ENCODE measurements at regions not wholly inside any gene's neighbourhood (a gene's known extent, or its start where the extent isn't known, plus 50 kb on each side); places are given as distances from the start of the nearest gene placed in this dataset.
A peak's percentile ranks its signal among the peaks of the same experiment; 100 is the strongest.

GRCh38 chr14:30240685-30241084 is 313.0 kb upstream of the PRKD1 start:
- no peak overlapping the region for H3K4ac ChIP-seq (ENCODE audit: low read depth, low read length)
- no peaks in the 10 kb centered on the region for H3K9me3 ChIP-seq (ENCODE audit: insufficient read depth, low read depth, low read length)
- no peak overlapping the region for H3K27ac ChIP-seq (ENCODE audit: low read depth, low read length)
- WGBS (ENCODE audit: extremely low coverage, insufficient coverage, insufficient read length): no CpG with 5 or more reads among the region's 3 CpGs
- no peak overlapping the region for H4K8ac ChIP-seq (ENCODE audit: low read depth, low read length)
- no peak overlapping the region for H3K4me3 ChIP-seq (ENCODE audit: low read depth, low read length)
- H3K18ac ChIP-seq (ENCODE audit: low read length): no peak overlapping the region
- no peak overlapping the region for H3K14ac ChIP-seq (ENCODE audit: low read length)
- H2BK5ac ChIP-seq (ENCODE audit: low read depth, low read length, poor library complexity): no peak overlapping the region
- no peak overlapping the region for H3K23ac ChIP-seq (ENCODE audit: low read length)
- no peak overlapping the region for H2AFZ ChIP-seq (ENCODE audit: insufficient read depth, low read length, poor library complexity)
- H2BK120ac ChIP-seq (ENCODE audit: insufficient read depth, low read length, poor library complexity): no peak overlapping the region
- no peak overlapping the region for H2BK12ac ChIP-seq (ENCODE audit: low read length)
- H3K79me1 ChIP-seq (ENCODE audit: low read length): no peaks in the 10 kb centered on the region
- H3K4me2 ChIP-seq (ENCODE audit: low read length): no peak overlapping the region
- H3K79me2 ChIP-seq (ENCODE audit: control insufficient read depth, insufficient read depth, low read length, poor library complexity): no peaks in the 10 kb centered on the region
- H4K12ac ChIP-seq (ENCODE audit: low read depth, low read length): no peak overlapping the region
- H2AK5ac ChIP-seq (ENCODE audit: low read length): no peak overlapping the region
- no peak for DNase-seq
- peaks cover 0 to 2% of the 10 kb centered on the region in 2 experiments for H3K4me1 ChIP-seq (ENCODE audit: control insufficient read depth in 1 of 2, insufficient read depth in 2 of 2, low read length in 2 of 2)
- no peak overlapping the region for H4K91ac ChIP-seq (ENCODE audit: low read depth, low read length)
- H3K9ac ChIP-seq (ENCODE audit: low read length): no peak overlapping the region
- no peaks in the 10 kb centered on the region for H3K27me3 ChIP-seq (ENCODE audit: insufficient read depth, low read length)
- H3K36me3 ChIP-seq (ENCODE audit: control insufficient read depth in 1 of 2, insufficient read depth in 2 of 2, low read length in 2 of 2): no peaks in the 10 kb centered on the region

GRCh38 chr14:30242744-30243143 is 315.1 kb upstream of the PRKD1 start:
- no peak overlapping the region for H2AK5ac ChIP-seq (ENCODE audit: low read length)
- no peak overlapping the region for H3K18ac ChIP-seq (ENCODE audit: low read length)
- H2BK12ac ChIP-seq (ENCODE audit: low read length): no peak overlapping the region
- H3K9ac ChIP-seq (ENCODE audit: low read length): no peak overlapping the region
- no peak overlapping the region for H3K14ac ChIP-seq (ENCODE audit: low read length)
- H3K27ac ChIP-seq (ENCODE audit: low read depth, low read length): no peak overlapping the region
- WGBS (ENCODE audit: extremely low coverage, insufficient coverage, insufficient read length): no CpG with 5 or more reads among the region's 2 CpGs
- no peaks in the 10 kb centered on the region for H3K36me3 ChIP-seq (ENCODE audit: control insufficient read depth in 1 of 2, insufficient read depth in 2 of 2, low read length in 2 of 2)
- H3K79me1 ChIP-seq (ENCODE audit: low read length): no peaks in the 10 kb centered on the region
- H3K4me3 ChIP-seq (ENCODE audit: low read depth, low read length): no peak overlapping the region
- no peaks in the 10 kb centered on the region for H3K27me3 ChIP-seq (ENCODE audit: insufficient read depth, low read length)
- no peak overlapping the region for H2BK5ac ChIP-seq (ENCODE audit: low read depth, low read length, poor library complexity)
- no peak overlapping the region for H2AFZ ChIP-seq (ENCODE audit: insufficient read depth, low read length, poor library complexity)
- H4K12ac ChIP-seq (ENCODE audit: low read depth, low read length): no peak overlapping the region
- H4K91ac ChIP-seq (ENCODE audit: low read depth, low read length): no peak overlapping the region
- H4K8ac ChIP-seq (ENCODE audit: low read depth, low read length): no peak overlapping the region
- H3K9me3 ChIP-seq (ENCODE audit: insufficient read depth, low read depth, low read length): no peaks in the 10 kb centered on the region
- no peak overlapping the region for H3K23ac ChIP-seq (ENCODE audit: low read length)
- H3K4ac ChIP-seq (ENCODE audit: low read depth, low read length): no peak overlapping the region
- H3K4me1 ChIP-seq (ENCODE audit: control insufficient read depth in 1 of 2, insufficient read depth in 2 of 2, low read length in 2 of 2): peaks cover 0 to 2% of the 10 kb centered on the region in 2 experiments
- no peaks in the 10 kb centered on the region for H3K79me2 ChIP-seq (ENCODE audit: control insufficient read depth, insufficient read depth, low read length, poor library complexity)
- H3K4me2 ChIP-seq (ENCODE audit: low read length): no peak overlapping the region
- DNase-seq: peak in 1 of 2 donors; percentile 61
- H2BK120ac ChIP-seq (ENCODE audit: insufficient read depth, low read length, poor library complexity): no peak overlapping the region

GRCh38 chr14:30243207-30243606 is 315.6 kb upstream of the PRKD1 start:
- H3K36me3 ChIP-seq (ENCODE audit: control insufficient read depth in 1 of 2, insufficient read depth in 2 of 2, low read length in 2 of 2): no peaks in the 10 kb centered on the region
- no peak overlapping the region for H2BK5ac ChIP-seq (ENCODE audit: low read depth, low read length, poor library complexity)
- no peak overlapping the region for H3K27ac ChIP-seq (ENCODE audit: low read depth, low read length)
- no peak overlapping the region for H3K4ac ChIP-seq (ENCODE audit: low read depth, low read length)
- no peak overlapping the region for H4K8ac ChIP-seq (ENCODE audit: low read depth, low read length)
- no peak overlapping the region for H3K9ac ChIP-seq (ENCODE audit: low read length)
- H3K27me3 ChIP-seq (ENCODE audit: insufficient read depth, low read length): no peaks in the 10 kb centered on the region
- H4K91ac ChIP-seq (ENCODE audit: low read depth, low read length): no peak overlapping the region
- no peaks in the 10 kb centered on the region for H3K79me2 ChIP-seq (ENCODE audit: control insufficient read depth, insufficient read depth, low read length, poor library complexity)
- H2BK120ac ChIP-seq (ENCODE audit: insufficient read depth, low read length, poor library complexity): no peak overlapping the region
- H4K12ac ChIP-seq (ENCODE audit: low read depth, low read length): no peak overlapping the region
- H3K4me2 ChIP-seq (ENCODE audit: low read length): no peak overlapping the region
- H3K4me3 ChIP-seq (ENCODE audit: low read depth, low read length): no peak overlapping the region
- no CpG with 5 or more reads among the region's 1 CpG for WGBS (ENCODE audit: extremely low coverage, insufficient coverage, insufficient read length)
- no peak overlapping the region for H2BK12ac ChIP-seq (ENCODE audit: low read length)
- no peak overlapping the region for H2AFZ ChIP-seq (ENCODE audit: insufficient read depth, low read length, poor library complexity)
- no peak overlapping the region for H3K14ac ChIP-seq (ENCODE audit: low read length)
- H3K23ac ChIP-seq (ENCODE audit: low read length): no peak overlapping the region
- no peak overlapping the region for H3K18ac ChIP-seq (ENCODE audit: low read length)
- H2AK5ac ChIP-seq (ENCODE audit: low read length): no peak overlapping the region
- DNase-seq: peak in 1 of 2 donors; percentile 72
- no peaks in the 10 kb centered on the region for H3K9me3 ChIP-seq (ENCODE audit: insufficient read depth, low read depth, low read length)
- H3K79me1 ChIP-seq (ENCODE audit: low read length): no peaks in the 10 kb centered on the region
- peaks cover 0 to 2% of the 10 kb centered on the region in 2 experiments for H3K4me1 ChIP-seq (ENCODE audit: control insufficient read depth in 1 of 2, insufficient read depth in 2 of 2, low read length in 2 of 2)

GRCh38 chr14:30243805-30244204 is 315.2 kb upstream of the G2E3 start:
- Histone ChIP-seq H3K23ac (ENCODE audit: low read length) (no peak overlapping the region), H4K91ac (ENCODE audit: low read depth, low read length) (no peak overlapping the region), H3K27me3 (ENCODE audit: insufficient read depth, low read length) (no peaks in the 10 kb centered on the region), H3K18ac (ENCODE audit: low read length) (no peak overlapping the region), H3K4me1 (ENCODE audit: control insufficient read depth in 1 of 2, insufficient read depth in 2 of 2, low read length in 2 of 2) (peaks cover 0 to 2% of the 10 kb centered on the region in 2 experiments), H3K36me3 (ENCODE audit: control insufficient read depth in 1 of 2, insufficient read depth in 2 of 2, low read length in 2 of 2) (no peaks in the 10 kb centered on the region), H3K79me2 (ENCODE audit: control insufficient read depth, insufficient read depth, low read length, poor library complexity) (no peaks in the 10 kb centered on the region), H3K9ac (ENCODE audit: low read length) (no peak overlapping the region), H3K79me1 (ENCODE audit: low read length) (no peaks in the 10 kb centered on the region), H2AFZ (ENCODE audit: insufficient read depth, low read length, poor library complexity) (no peak overlapping the region), H3K27ac (ENCODE audit: low read depth, low read length) (no peak overlapping the region), H2AK5ac (ENCODE audit: low read length) (no peak overlapping the region), H3K14ac (ENCODE audit: low read length) (no peak overlapping the region), H4K8ac (ENCODE audit: low read depth, low read length) (no peak overlapping the region), H3K4me3 (ENCODE audit: low read depth, low read length) (no peak overlapping the region), H2BK120ac (ENCODE audit: insufficient read depth, low read length, poor library complexity) (no peak overlapping the region), H3K4me2 (ENCODE audit: low read length) (no peak overlapping the region), H2BK12ac (ENCODE audit: low read length) (no peak overlapping the region), H2BK5ac (ENCODE audit: low read depth, low read length, poor library complexity) (no peak overlapping the region), H3K4ac (ENCODE audit: low read depth, low read length) (no peak overlapping the region), H3K9me3 (ENCODE audit: insufficient read depth, low read depth, low read length) (no peaks in the 10 kb centered on the region), H4K12ac (ENCODE audit: low read depth, low read length) (no peak overlapping the region)
- WGBS (ENCODE audit: extremely low coverage, insufficient coverage, insufficient read length): no CpG with 5 or more reads among the region's 1 CpG
- peak in 1 of 2 donors; percentile 46 for DNase-seq
